ENCODE measurements at regions not wholly inside any gene's neighbourhood (a gene's known extent, or its start where the extent isn't known, plus 50 kb on each side); places are given as distances from the start of the nearest gene placed in this dataset.

DNA sequence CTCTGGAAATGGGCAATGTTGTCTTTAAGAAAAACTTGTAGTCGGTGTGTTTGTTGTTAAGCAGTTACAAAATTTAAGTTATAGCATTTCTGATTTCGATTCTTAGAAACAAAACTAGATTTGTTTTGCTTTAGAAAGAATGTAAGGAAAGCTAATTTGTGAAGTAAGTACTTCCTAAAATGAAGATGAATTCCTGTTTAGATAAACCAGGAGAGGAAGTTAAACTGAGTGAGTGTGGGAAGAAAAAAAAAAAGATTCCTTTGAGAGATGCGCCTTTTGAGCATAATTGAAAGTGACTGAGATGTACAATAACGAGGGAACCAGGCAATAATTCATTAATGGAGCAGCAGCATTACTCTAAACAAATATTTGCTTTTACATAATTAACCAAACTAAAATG lies 52.4 kb upstream of the ALOX12 start:
- TF ChIP-seq, protein P1, sequence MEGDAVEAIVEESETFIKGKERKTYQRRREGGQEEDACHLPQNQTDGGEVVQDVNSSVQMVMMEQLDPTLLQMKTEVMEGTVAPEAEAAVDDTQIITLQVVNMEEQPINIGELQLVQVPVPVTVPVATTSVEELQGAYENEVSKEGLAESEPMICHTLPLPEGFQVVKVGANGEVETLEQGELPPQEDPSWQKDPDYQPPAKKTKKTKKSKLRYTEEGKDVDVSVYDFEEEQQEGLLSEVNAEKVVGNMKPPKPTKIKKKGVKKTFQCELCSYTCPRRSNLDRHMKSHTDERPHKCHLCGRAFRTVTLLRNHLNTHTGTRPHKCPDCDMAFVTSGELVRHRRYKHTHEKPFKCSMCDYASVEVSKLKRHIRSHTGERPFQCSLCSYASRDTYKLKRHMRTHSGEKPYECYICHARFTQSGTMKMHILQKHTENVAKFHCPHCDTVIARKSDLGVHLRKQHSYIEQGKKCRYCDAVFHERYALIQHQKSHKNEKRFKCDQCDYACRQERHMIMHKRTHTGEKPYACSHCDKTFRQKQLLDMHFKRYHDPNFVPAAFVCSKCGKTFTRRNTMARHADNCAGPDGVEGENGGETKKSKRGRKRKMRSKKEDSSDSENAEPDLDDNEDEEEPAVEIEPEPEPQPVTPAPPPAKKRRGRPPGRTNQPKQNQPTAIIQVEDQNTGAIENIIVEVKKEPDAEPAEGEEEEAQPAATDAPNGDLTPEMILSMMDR (conservative IDR thresholded peaks at IDR 0.05 in 1 of 2, IDR thresholded peaks at IDR 0.05 in 1 of 2; ENCODE audit: extremely low read depth in 1 of 2, insufficient read depth in 1 of 2, low read depth in 1 of 2, low read length in 2 of 2) = no peak
- TF ChIP-seq EZH2 (IDR thresholded peaks at IDR 0.05; ENCODE audit: borderline replicate concordance, low read length) = no peak

All from mammary epithelial cell (primary cell).